Motor neuron (in vitro differentiated cells): ENCODE measurements at regions not wholly inside any gene's neighbourhood (a gene's known extent, or its start where the extent isn't known, plus 50 kb on each side); places are given as distances from the start of the nearest gene placed in this dataset.
"Not testable (repeated sequence)": the region's sequence is repeated elsewhere in the genome, so short reads cannot be mapped to it uniquely, and the experiment has no call there.

Experiments used
- ATAC-seq, 8 experiments: fragments of 200-7000 bp; cut with Tn5 transposase; replicated peaks in 6 of 8; 2 replicates each; pipeline ENCODE4 v1.8.0; 2021; ENCODE audit warnings: mild to moderate bottlenecking in 8 of 8, moderate library complexity in 8 of 8
- H3K27ac ChIP-seq, 2 donors: fragments of 250-450 bp; sonication (Bioruptor Pico); 2 replicates each; pipeline ENCODE4 v1.9.0; 2021; ENCODE audit warnings: antibody characterized with exemption in 2 of 2, mild to moderate bottlenecking in 2 of 2, moderate library complexity in 1 of 2
- H3K4me1 ChIP-seq, 2 donors: fragments of 250-450 bp; sonication (Bioruptor Pico); replicated peaks in 1 of 2; 2 replicates each; pipeline ENCODE4 v1.6.1; 2021; ENCODE audit warnings: antibody characterized with exemption in 2 of 2, mild to moderate bottlenecking in 2 of 2, moderate library complexity in 1 of 2
- H3K4me3 ChIP-seq, 5 donors: fragments of 250-450 bp; sonication (Bioruptor Pico); 2 replicates each; pipeline ENCODE4 v1.9.0; 2021; ENCODE audit warnings: antibody characterized with exemption in 5 of 5, mild to moderate bottlenecking in 5 of 5, moderate library complexity in 4 of 5
- WGBS, 10 experiments: fragments of 450-650 bp; shearing (Covaris generic); methylation state at CpG; one replicate each; pipeline ENCODE4 v1.0.0; 2022; 5-methylcytosine and 5-hydroxymethylcytosine counted together
- in situ Hi-C, 9 experiments: fragments of 400-800 bp; cut with MboI; loops; one replicate each; pipeline ENCODE4 v1.15.0; 2021; ENCODE audit warnings: low sequenced_read_pairs in 9 of 9, low pct_unique_long_range_greater_than_20kb in 2 of 9; ENCODE audit not compliant: unreplicated experiment in 9 of 9

GRCh38 chr1:81296601-81297000 is 504.1 kb upstream of the ADGRL2 start:
- ATAC-seq: no peak
- no peak overlapping the region for H3K4me3 ChIP-seq
- no peak overlapping the region for H3K27ac ChIP-seq
- WGBS, 10 experiments: 0 to 100% (median 67%) methylated on average over 1 of the region's 1 CpG; no CpG with 5 or more reads in 3 of the 10 experiments
- in situ Hi-C loops: no loop called here
- H3K4me1 ChIP-seq: peaks cover 4 to 9% of the 10 kb centered on the region in 2 donors

GRCh38 chr1:81290326-81290725 is 510.4 kb upstream of the ADGRL2 start:
- WGBS, 10 experiments: 51 to 100% (median 91%) methylated on average over 2 to 6 of the region's 6 CpGs
- H3K4me1 ChIP-seq: peaks cover 3 to 9% of the 10 kb centered on the region in 2 donors
- ATAC-seq: no peak
- H3K4me3 ChIP-seq: no peak overlapping the region
- in situ Hi-C loops: no loop called here
- no peak overlapping the region for H3K27ac ChIP-seq

GRCh38 chr1:81288689-81289088 is 512.0 kb upstream of the ADGRL2 start:
- peak in 2 of 8 experiments; percentile 60 to 64 for ATAC-seq
- 31 to 100% (median 61%) methylated on average over 1 to 2 of the region's 2 CpGs; no CpG with 5 or more reads in 2 of the 10 experiments for WGBS, 10 experiments
- H3K27ac ChIP-seq: no peak overlapping the region
- in situ Hi-C loops: no loop called here
- no peak overlapping the region for H3K4me3 ChIP-seq
- H3K4me1 ChIP-seq: peaks cover 3 to 9% of the 10 kb centered on the region in 2 donors

- no peak overlapping the region for H3K4me3 ChIP-seq
- H3K27ac ChIP-seq: no peak overlapping the region
- no peak for ATAC-seq
- WGBS, 10 experiments: 0 to 100% (median 80%) methylated on average over 1 to 2 of the region's 2 CpGs
- peaks cover 3 to 9% of the 10 kb centered on the region in 2 donors for H3K4me1 ChIP-seq
- in situ Hi-C loops: no loop called here
These were observed 513.2 kb upstream of the ADGRL2 start for GRCh38 chr1:81287411-81288080.

GRCh38 chr1:81270051-81270450 is 530.7 kb upstream of the ADGRL2 start:
- 6 to 96% (median 79%) methylated on average over 1 to 2 of the region's 2 CpGs for WGBS, 10 experiments
- H3K4me3 ChIP-seq: no peak overlapping the region
- in situ Hi-C loops: no loop called here
- no peak overlapping the region for H3K27ac ChIP-seq
- H3K4me1 ChIP-seq: peaks cover 5 to 13% of the 10 kb centered on the region in 2 donors
- no peak for ATAC-seq

- H3K4me1 ChIP-seq: peaks cover 7% of the 10 kb centered on the region in 2 donors
- no peak overlapping the region for H3K4me3 ChIP-seq
- ATAC-seq: no peak
- WGBS, 10 experiments: 0 to 61% (median 42%) methylated on average over 2 to 3 of the region's 3 CpGs
- in situ Hi-C loops: no loop called here
- no peak overlapping the region for H3K27ac ChIP-seq
These were observed 535.8 kb upstream of the ADGRL2 start for GRCh38 chr1:81264976-81265375.

GRCh38 chr1:81259625-81260411 is 540.9 kb upstream of the ADGRL2 start:
- Histone ChIP-seq H3K4me1 (no peaks in the 10 kb centered on the region), H3K27ac (no peak overlapping the region), H3K4me3 (no peak overlapping the region)
- no peak for ATAC-seq
- in situ Hi-C loops: no loop called here
- 23 to 95% (median 91%) methylated on average over 2 to 6 of the region's 6 CpGs for WGBS, 10 experiments

- Histone ChIP-seq H3K4me1 (no peaks in the 10 kb centered on the region), H3K27ac (no peak overlapping the region), H3K4me3 (no peak overlapping the region)
- 17 to 100% (median 86%) methylated on average over 1 to 2 of the region's 2 CpGs; no CpG with 5 or more reads in 2 of the 10 experiments for WGBS, 10 experiments
- in situ Hi-C loops: no loop called here
- ATAC-seq: no peak
These were observed 546.2 kb upstream of the ADGRL2 start for GRCh38 chr1:81254560-81254959.

- no peaks in the 10 kb centered on the region for H3K4me1 ChIP-seq
- 18 to 100% (median 90%) methylated on average over 1 to 2 of the region's 2 CpGs; no CpG with 5 or more reads in 2 of the 10 experiments for WGBS, 10 experiments
- ATAC-seq: no peak
- H3K4me3 ChIP-seq: no peak overlapping the region
- H3K27ac ChIP-seq: no peak overlapping the region
- in situ Hi-C loops: no loop called here
These were observed 546.7 kb upstream of the ADGRL2 start for GRCh38 chr1:81254068-81254467.

- Histone ChIP-seq H3K4me1 (no peaks in the 10 kb centered on the region), H3K4me3 (no peak overlapping the region), H3K27ac (no peak overlapping the region)
- ATAC-seq: peak in 1 of 8 experiments; percentile 73
- in situ Hi-C loops: no loop called here
These were observed 548.1 kb upstream of the ADGRL2 start for GRCh38 chr1:81252471-81253151.

- 72 to 100% (median 96%) methylated on average over 1 to 3 of the region's 5 CpGs; no CpG with 5 or more reads in 6 of the 10 experiments for WGBS, 10 experiments
- H3K4me3 ChIP-seq, H3K27ac ChIP-seq: not testable (repeated sequence)
These were observed 549.9 kb upstream of the ADGRL2 start for GRCh38 chr1:81250825-81251224.

GRCh38 chr1:81245084-81245715 is 555.5 kb upstream of the ADGRL2 start:
- H3K4me1 ChIP-seq, in situ Hi-C loops, H3K27ac ChIP-seq, H3K4me3 ChIP-seq, ATAC-seq: not testable (repeated sequence)
- WGBS, 10 experiments: 20% methylated on average over 1 of the region's 6 CpGs; no CpG with 5 or more reads in 9 of the 10 experiments

More at GRCh38 chr1:81250825-81251224, 549.9 kb upstream of the ADGRL2 start:
- ATAC-seq, H3K4me1 ChIP-seq, in situ Hi-C loops: not testable (repeated sequence)

GRCh38 chr1:81244612-81245011 is 556.1 kb upstream of the ADGRL2 start:
- ATAC-seq, H3K4me3 ChIP-seq, H3K4me1 ChIP-seq, in situ Hi-C loops, H3K27ac ChIP-seq: not testable (repeated sequence)
- WGBS, 10 experiments: 15 to 100% (median 83%) methylated on average over 1 to 3 of the region's 3 CpGs; no CpG with 5 or more reads in 3 of the 10 experiments
